HG03139 (cell line): ENCODE measurements at regions not wholly inside any gene's neighbourhood (a gene's known extent, or its start where the extent isn't known, plus 50 kb on each side); places are given as distances from the start of the nearest gene placed in this dataset.

Experiments used
- ATAC-seq: cut with Tn5 transposase; IDR thresholded peaks from one replicate; pipeline ENCODE4 v1.9.1; 2021; ENCODE audit not compliant: unreplicated experiment

- ATAC-seq, result no peak
Measured at GRCh38 chr11:26142891-26143290, 189.0 kb upstream of the ANO3 start.

- ATAC-seq, result no peak
Measured at GRCh38 chr11:26143566-26144290, 188.2 kb upstream of the ANO3 start.

- no peak for ATAC-seq
Measured at GRCh38 chr11:26144291-26144690, 187.6 kb upstream of the ANO3 start.

- no peak for ATAC-seq
Measured at GRCh38 chr11:26144911-26145310, 187.0 kb upstream of the ANO3 start.

- ATAC-seq, result no peak
Measured at GRCh38 chr11:26149585-26149984, 182.3 kb upstream of the ANO3 start.

GRCh38 chr11:26150031-26150430 is 181.9 kb upstream of the ANO3 start:
- ATAC-seq, result no peak

- no peak for ATAC-seq
Measured at GRCh38 chr11:26158251-26158650, 173.7 kb upstream of the ANO3 start.

GRCh38 chr11:26162291-26162690 is 169.6 kb upstream of the ANO3 start:
- no peak for ATAC-seq

GRCh38 chr11:26186389-26186788 is 145.5 kb upstream of the ANO3 start:
- ATAC-seq, result no peak

GRCh38 chr11:26187639-26188038 is 144.3 kb upstream of the ANO3 start:
- no peak for ATAC-seq

- ATAC-seq, result no peak
Measured at GRCh38 chr11:26188554-26188953, 143.4 kb upstream of the ANO3 start.

- no peak for ATAC-seq
Measured at GRCh38 chr11:26191193-26191592, 140.7 kb upstream of the ANO3 start.

GRCh38 chr11:26193694-26194365 is 138.1 kb upstream of the ANO3 start:
- no peak for ATAC-seq

- ATAC-seq, result no peak
Measured at GRCh38 chr11:26194881-26195280, 137.0 kb upstream of the ANO3 start.

GRCh38 chr11:26198532-26199096 is 133.3 kb upstream of the ANO3 start:
- ATAC-seq, result no peak

GRCh38 chr11:26199331-26200095 is 132.4 kb upstream of the ANO3 start:
- no peak for ATAC-seq

- no peak for ATAC-seq
Measured at GRCh38 chr11:26201411-26201810, 130.5 kb upstream of the ANO3 start.

- no peak for ATAC-seq
Measured at GRCh38 chr11:26202754-26203153, 129.2 kb upstream of the ANO3 start.

GRCh38 chr11:26204101-26204500 is 127.8 kb upstream of the ANO3 start:
- ATAC-seq, result no peak

- ATAC-seq, result no peak
Measured at GRCh38 chr11:26204839-26205238, 127.1 kb upstream of the ANO3 start.
